ENCODE measurements at regions not wholly inside any gene's neighbourhood (a gene's known extent, or its start where the extent isn't known, plus 50 kb on each side); places are given as distances from the start of the nearest gene placed in this dataset.
A peak's percentile ranks its signal among the peaks of the same experiment; 100 is the strongest.

DNA sequence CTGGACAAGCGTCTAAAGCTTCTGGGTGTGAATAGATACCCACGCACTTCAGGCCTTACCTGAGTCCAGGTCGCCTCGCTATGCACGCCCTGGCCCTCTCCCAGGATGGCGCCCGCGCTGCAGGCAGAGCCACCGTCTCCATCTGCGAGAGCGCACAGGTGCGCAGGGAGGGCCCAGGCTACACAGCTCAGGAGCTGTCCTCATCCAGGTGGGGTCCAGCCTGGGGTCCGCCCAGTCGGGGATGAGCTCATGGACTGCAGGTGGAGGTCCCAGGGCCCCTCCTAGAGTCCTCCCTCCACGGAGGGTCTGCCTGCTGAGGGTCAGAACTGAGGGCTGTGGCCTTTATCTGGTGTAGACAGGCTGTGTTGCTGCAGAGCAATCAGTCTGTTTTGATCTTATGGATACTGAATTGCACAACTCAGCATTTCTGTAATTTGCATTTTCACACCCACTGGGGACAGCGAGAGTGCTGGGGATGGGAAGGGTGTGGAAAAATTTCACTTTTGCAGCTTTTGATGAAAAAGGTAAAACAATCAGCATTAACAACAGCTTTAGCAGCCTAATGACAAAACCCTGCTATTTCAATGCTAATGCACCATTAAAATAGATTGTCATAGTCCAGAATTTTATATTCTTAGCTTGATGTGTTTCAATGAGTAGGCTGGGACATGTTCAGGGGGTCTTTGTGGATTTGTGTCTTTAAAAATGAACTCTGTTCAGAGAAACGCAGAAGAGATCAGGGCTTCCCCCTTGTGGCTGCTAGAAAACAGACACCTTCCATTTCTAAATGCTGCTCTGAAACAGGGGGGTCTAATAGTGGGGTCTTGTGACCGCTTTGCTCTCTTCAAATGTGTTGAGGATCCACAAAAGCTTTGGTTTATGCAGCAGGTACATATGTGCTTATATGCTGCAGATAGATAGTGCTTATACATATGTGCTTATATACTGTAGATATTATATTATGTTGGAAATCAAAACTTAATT is 77.8 kb upstream of the PHACTR3 start:
- Histone ChIP-seq H3K9me3 (replicated peaks; ENCODE audit: control insufficient read depth, insufficient read depth, low read length) (no peaks in the 10 kb centered on the region), H3K4me2 (ENCODE audit: insufficient read depth, low read length) (no peak overlapping the region), H2AFZ (ENCODE audit: low read depth, low read length) (no peak overlapping the region), H4K20me1 (replicated peaks; ENCODE audit: control insufficient read depth, extremely low read depth, insufficient read depth, low read length) (no peaks in the 10 kb centered on the region), H3K9me1 (replicated peaks; ENCODE audit: control insufficient read depth, extremely low read depth, insufficient read depth, low read length) (no peaks in the 10 kb centered on the region), H3K79me2 (ENCODE audit: control insufficient read depth, insufficient read depth, low read length) (no peaks in the 10 kb centered on the region), H3K27me3 (ENCODE audit: control insufficient read depth in 2 of 2, insufficient read depth in 2 of 2, low read length in 2 of 2) (no peaks in the 10 kb centered on the region), H3K27ac (ENCODE audit: insufficient read depth, low read depth, low read length) (no peak overlapping the region), H3K4me3 (replicated peaks in 1 of 3; ENCODE audit: insufficient read depth in 1 of 3, low read depth in 1 of 3, low read length in 3 of 3) (no peak overlapping the region), H3K4me1 (ENCODE audit: control insufficient read depth, extremely low read depth, insufficient read depth, low read length) (no peaks in the 10 kb centered on the region), H3K9ac (replicated peaks; ENCODE audit: extremely low read depth, insufficient read depth, low read length) (no peak overlapping the region), H3K36me3 (ENCODE audit: control insufficient read depth in 2 of 2, extremely low read depth in 1 of 2, insufficient read depth in 2 of 2, low read length in 2 of 2) (no peaks in the 10 kb centered on the region)
- dilution Hi-C loops (cut with MboI; ENCODE audit: extremely low pct_ligation_motif_present, low sequenced_read_pairs), result no loop called here
- ChIA-PET CTCF (interaction anchor here (1.1 to 1.7 kb wide), 3 partner anchors 11 to 21 kb away, joined by 3 to 5 read pairs (median 4); no protein-coding TSS in a partner anchor), POLR2A (no interaction called here)
- TF ChIP-seq, protein P1, sequence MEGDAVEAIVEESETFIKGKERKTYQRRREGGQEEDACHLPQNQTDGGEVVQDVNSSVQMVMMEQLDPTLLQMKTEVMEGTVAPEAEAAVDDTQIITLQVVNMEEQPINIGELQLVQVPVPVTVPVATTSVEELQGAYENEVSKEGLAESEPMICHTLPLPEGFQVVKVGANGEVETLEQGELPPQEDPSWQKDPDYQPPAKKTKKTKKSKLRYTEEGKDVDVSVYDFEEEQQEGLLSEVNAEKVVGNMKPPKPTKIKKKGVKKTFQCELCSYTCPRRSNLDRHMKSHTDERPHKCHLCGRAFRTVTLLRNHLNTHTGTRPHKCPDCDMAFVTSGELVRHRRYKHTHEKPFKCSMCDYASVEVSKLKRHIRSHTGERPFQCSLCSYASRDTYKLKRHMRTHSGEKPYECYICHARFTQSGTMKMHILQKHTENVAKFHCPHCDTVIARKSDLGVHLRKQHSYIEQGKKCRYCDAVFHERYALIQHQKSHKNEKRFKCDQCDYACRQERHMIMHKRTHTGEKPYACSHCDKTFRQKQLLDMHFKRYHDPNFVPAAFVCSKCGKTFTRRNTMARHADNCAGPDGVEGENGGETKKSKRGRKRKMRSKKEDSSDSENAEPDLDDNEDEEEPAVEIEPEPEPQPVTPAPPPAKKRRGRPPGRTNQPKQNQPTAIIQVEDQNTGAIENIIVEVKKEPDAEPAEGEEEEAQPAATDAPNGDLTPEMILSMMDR (IDR thresholded peaks at IDR 0.05; ENCODE audit: extremely low read depth in 1 of 2, insufficient read depth in 1 of 2, low read depth in 1 of 2, low read length in 2 of 2), result peak; percentile 15 to 33
- TF ChIP-seq, protein P2, sequence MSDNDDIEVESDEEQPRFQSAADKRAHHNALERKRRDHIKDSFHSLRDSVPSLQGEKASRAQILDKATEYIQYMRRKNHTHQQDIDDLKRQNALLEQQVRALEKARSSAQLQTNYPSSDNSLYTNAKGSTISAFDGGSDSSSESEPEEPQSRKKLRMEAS (IDR thresholded peaks at IDR 0.05; ENCODE audit: insufficient read depth, insufficient read length), result no peak
- no peak for TF ChIP-seq EZH2 (IDR thresholded peaks at IDR 0.05; ENCODE audit: borderline replicate concordance, low read depth, low read length, severe bottlenecking)
- intact Hi-C loops (cut with micrococcal nuclease), result no loop called here
- FAIRE-seq (no peak), DNase-seq (ENCODE audit: low read depth, low spot score) (no peak)
- no TSS peak for BruUV-seq (replicated peaks)

DNA sequence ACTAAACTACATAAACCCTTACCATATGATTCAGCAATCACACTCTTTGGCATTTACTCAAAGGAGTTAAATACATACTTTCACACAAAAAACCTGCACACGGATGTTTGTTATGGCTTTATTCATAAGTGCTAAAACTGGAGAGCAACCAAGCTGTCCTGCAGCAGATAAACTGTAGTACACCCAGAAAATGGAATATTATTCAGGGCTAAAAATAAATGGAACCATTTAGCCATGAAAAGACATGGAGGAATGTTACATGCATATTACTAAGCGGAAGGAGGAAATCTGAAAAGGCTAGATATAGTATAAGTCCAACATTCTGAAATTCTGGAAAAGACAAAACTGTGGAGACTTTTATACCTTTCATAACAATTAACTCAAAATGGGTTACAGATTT is 73.6 kb upstream of the PHACTR3 start:
- Histone ChIP-seq H2AFZ (ENCODE audit: low read depth, low read length) (no peak overlapping the region), H3K4me1 (ENCODE audit: control insufficient read depth, extremely low read depth, insufficient read depth, low read length) (no peaks in the 10 kb centered on the region), H3K9ac (replicated peaks; ENCODE audit: extremely low read depth, insufficient read depth, low read length) (no peak overlapping the region), H3K9me3 (replicated peaks; ENCODE audit: control insufficient read depth, insufficient read depth, low read length) (no peaks in the 10 kb centered on the region), H3K36me3 (ENCODE audit: control insufficient read depth in 2 of 2, extremely low read depth in 1 of 2, insufficient read depth in 2 of 2, low read length in 2 of 2) (no peaks in the 10 kb centered on the region), H4K20me1 (replicated peaks; ENCODE audit: control insufficient read depth, extremely low read depth, insufficient read depth, low read length) (no peaks in the 10 kb centered on the region), H3K4me2 (ENCODE audit: insufficient read depth, low read length) (no peak overlapping the region), H3K4me3 (replicated peaks in 1 of 3; ENCODE audit: insufficient read depth in 1 of 3, low read depth in 1 of 3, low read length in 3 of 3) (no peak overlapping the region), H3K27ac (ENCODE audit: insufficient read depth, low read depth, low read length) (no peak overlapping the region), H3K9me1 (replicated peaks; ENCODE audit: control insufficient read depth, extremely low read depth, insufficient read depth, low read length) (no peaks in the 10 kb centered on the region), H3K79me2 (ENCODE audit: control insufficient read depth, insufficient read depth, low read length) (no peaks in the 10 kb centered on the region), H3K27me3 (ENCODE audit: control insufficient read depth in 2 of 2, insufficient read depth in 2 of 2, low read length in 2 of 2) (no peaks in the 10 kb centered on the region)
- POLR2A ChIA-PET, result no interaction called here
- no TSS peak for BruUV-seq (replicated peaks)
- TF ChIP-seq, protein P2 (IDR thresholded peaks at IDR 0.05; ENCODE audit: insufficient read depth, insufficient read length), result no peak
- TF ChIP-seq POLR2AphosphoS5 (IDR thresholded peaks at IDR 0.05; ENCODE audit: insufficient read depth, low read depth, low read length) (no peak), JUN (IDR thresholded peaks at IDR 0.05; ENCODE audit: borderline replicate concordance, insufficient read depth, insufficient read length, low read depth) (no peak), EZH2 (IDR thresholded peaks at IDR 0.05; ENCODE audit: borderline replicate concordance, low read depth, low read length, severe bottlenecking) (no peak), GATA2 (IDR thresholded peaks at IDR 0.05; ENCODE audit: insufficient read depth, insufficient read length, low read depth, low read length) (no peak), MYC (IDR thresholded peaks at IDR 0.05; ENCODE audit: low read depth, low read length) (no peak), FOS (IDR thresholded peaks at IDR 0.05; ENCODE audit: borderline replicate concordance, insufficient read depth, low read length) (no peak), POLR2A (IDR thresholded peaks at IDR 0.05; ENCODE audit: low read depth, low read length) (no peak)
- TF ChIP-seq, protein P1 (IDR thresholded peaks at IDR 0.05; ENCODE audit: extremely low read depth in 1 of 2, insufficient read depth in 1 of 2, low read depth in 1 of 2, low read length in 2 of 2), result no peak
- intact Hi-C loops (cut with micrococcal nuclease), result no loop called here
- FAIRE-seq, result no peak
- dilution Hi-C loops (cut with MboI; ENCODE audit: extremely low pct_ligation_motif_present, low sequenced_read_pairs), result no loop called here
- CTCF ChIA-PET, result no interaction called here
- no peak for DNase-seq (ENCODE audit: low read depth, low spot score)

Data from endothelial cell of umbilical vein (primary cell).